Gastroesophageal sphincter (tissue), 3 donors: ENCODE measurements at regions not wholly inside any gene's neighbourhood (a gene's known extent, or its start where the extent isn't known, plus 50 kb on each side); places are given as distances from the start of the nearest gene placed in this dataset.

Experiments used
- CTCF ChIP-seq, 4 experiments: fragments of 200-600 bp in 2 of 4; fragments of 450-650 bp in 2 of 4; sonication (generic) in 1 of 4; IDR thresholded peaks; one replicate each; pipeline ENCODE4 v1.5.1; 2017 to 2019; ENCODE audit warnings: antibody characterized with exemption in 4 of 4, mild to moderate bottlenecking in 2 of 4, moderate library complexity in 2 of 4
- EP300 ChIP-seq: sonication (generic); formaldehyde crosslinking; IDR thresholded peaks from one replicate; pipeline ENCODE4 v1.6.1; 2017; ENCODE audit warnings: antibody characterized with exemption, mild to moderate bottlenecking
- POLR2A ChIP-seq, 2 donors: fragments of 450-650 bp; IDR thresholded peaks; one replicate each; pipeline ENCODE4 v1.6.1; 2017; ENCODE audit warnings: antibody characterized with exemption in 2 of 2, mild to moderate bottlenecking in 2 of 2, moderate library complexity in 1 of 2
- POLR2AphosphoS5 ChIP-seq: sonication (generic); formaldehyde crosslinking; IDR thresholded peaks from one replicate; pipeline ENCODE4 v1.6.1; 2017; ENCODE audit warnings: antibody characterized with exemption

- TF ChIP-seq CTCF (IDR thresholded peaks at IDR 0.05) (no peak), POLR2AphosphoS5 (no peak), POLR2A (IDR thresholded peaks at IDR 0.05) (no peak), EP300 (no peak)
Measured at GRCh38 chr12:111175396-111176094, 193.3 kb downstream of the PHETA1 start.
